ENCODE measurements at regions not wholly inside any gene's neighbourhood (a gene's known extent, or its start where the extent isn't known, plus 50 kb on each side); places are given as distances from the start of the nearest gene placed in this dataset.
A peak's percentile ranks its signal among the peaks of the same experiment; 100 is the strongest.

- DNase-seq (ENCODE audit: low spot score) (no peak), ATAC-seq (no peak)
- Mint-ChIP-seq H3K9me3 (peaks cover 17% of the 10 kb centered on the region), H3K27ac (no peak overlapping the region), H3K4me1 (no peaks in the 10 kb centered on the region), H3K27me3 (ENCODE audit: low read depth) (no peaks in the 10 kb centered on the region), H3K36me3 (no peaks in the 10 kb centered on the region), H3K4me3 (no peak overlapping the region)
- CTCF ChIA-PET: no interaction called here
- POLR2A ChIA-PET: no interaction called here
- TF ChIP-seq NR3C1 (CRISPR knock-in tag; conservative IDR thresholded peaks at IDR 0.05; ENCODE audit: low read depth) (no peak), ARID4B (CRISPR knock-in tag; IDR thresholded peaks at IDR 0.05; ENCODE audit: borderline replicate concordance) (no peak), ZBTB43 (CRISPR knock-in tag; IDR thresholded peaks at IDR 0.05) (no peak), SOX15 (CRISPR knock-in tag; IDR thresholded peaks at IDR 0.05) (no peak), ATF2 (CRISPR knock-in tag; IDR thresholded peaks at IDR 0.05; ENCODE audit: borderline replicate concordance, low read depth) (no peak), JUN (CRISPR knock-in tag; IDR thresholded peaks at IDR 0.05) (no peak), ZNF396 (CRISPR knock-in tag; IDR thresholded peaks at IDR 0.05; ENCODE audit: borderline replicate concordance) (no peak), ATF6 (CRISPR knock-in tag; IDR thresholded peaks at IDR 0.05) (no peak)
These were observed 176.4 kb upstream of the BMP2 start for GRCh38 chr20:6590891-6591637.

- ChIA-PET CTCF (no interaction called here), POLR2A (no interaction called here)
- Mint-ChIP-seq H3K36me3 (no peaks in the 10 kb centered on the region), H3K9me3 (peaks cover 14% of the 10 kb centered on the region), H3K27ac (no peak overlapping the region), H3K27me3 (ENCODE audit: low read depth) (no peaks in the 10 kb centered on the region), H3K4me1 (peaks cover 3% of the 10 kb centered on the region; the same call in 1 of the 2 replicates), H3K4me3 (no peak overlapping the region)
- DNase-seq (ENCODE audit: low spot score): no peak
- TF ChIP-seq JUN (CRISPR knock-in tag; IDR thresholded peaks at IDR 0.05) (no peak), ZBTB43 (CRISPR knock-in tag; IDR thresholded peaks at IDR 0.05) (no peak)
- no peak for ATAC-seq
These were observed 179.2 kb upstream of the BMP2 start for GRCh38 chr20:6588296-6588695.

- H3K27ac Mint-ChIP-seq: no peak overlapping the region
- peaks cover 7% of the 10 kb centered on the region; the same call in 1 of the 2 replicates for H3K4me1 Mint-ChIP-seq
- no peaks in the 10 kb centered on the region for H3K27me3 Mint-ChIP-seq (ENCODE audit: low read depth)
- ATAC-seq (peak; percentile 95), DNase-seq (ENCODE audit: low spot score) (peak; percentile 36)
- no peaks in the 10 kb centered on the region for H3K9me3 Mint-ChIP-seq
- TF ChIP-seq ZNF532 (CRISPR knock-in tag; IDR thresholded peaks at IDR 0.05; ENCODE audit: borderline replicate concordance): no peak
- peak; percentile 59 for TF ChIP-seq CTCF (IDR thresholded peaks at IDR 0.05)
- H3K36me3 Mint-ChIP-seq: no peaks in the 10 kb centered on the region
- ChIA-PET POLR2A (no interaction called here), CTCF (interaction anchor here (0.5 to 1.8 kb wide), 35 partner anchors 10 to 703 kb away, joined by 3 to 14 read pairs (median 4); no protein-coding TSS in a partner anchor)
- no peak overlapping the region for H3K4me3 Mint-ChIP-seq
These were observed 184.2 kb upstream of the BMP2 start for GRCh38 chr20:6583134-6583738.
